ENCODE measurements at regions not wholly inside any gene's neighbourhood (a gene's known extent, or its start where the extent isn't known, plus 50 kb on each side); places are given as distances from the start of the nearest gene placed in this dataset.

GRCh38 chr18:56162311-56163265 is 475.8 kb downstream of the TXNL1 start (continued):
- TF ChIP-seq NFYA (IDR thresholded peaks at IDR 0.05; ENCODE audit: borderline replicate concordance, low read depth, low read length): no peak
- TF ChIP-seq GATAD2B (conservative IDR thresholded peaks at IDR 0.05; ENCODE audit: low read depth): no peak
- no peak for TF ChIP-seq EGR1 (IDR thresholded peaks at IDR 0.05; ENCODE audit: borderline replicate concordance in 1 of 2, low read depth in 2 of 2, low read length in 2 of 2)
- TF ChIP-seq ZBTB40 (IDR thresholded peaks at IDR 0.05; ENCODE audit: borderline replicate concordance): no peak

GRCh38 chr18:56161566-56162260 is 476.7 kb downstream of the TXNL1 start:
- ATAC-seq (no peak), FAIRE-seq (no peak), DNase-seq (ENCODE audit: low read depth, low spot score) (no peak)
- Histone ChIP-seq H3K9me3 (replicated peaks; ENCODE audit: control insufficient read depth, insufficient read depth, low read length) (no peaks in the 10 kb centered on the region), H3K9ac (ENCODE audit: control insufficient read depth, insufficient read depth, low read length) (no peak overlapping the region), H3K27me3 (replicated peaks in 1 of 2; ENCODE audit: control insufficient read depth in 2 of 2, insufficient read depth in 2 of 2, low read length in 1 of 2) (no peaks in the 10 kb centered on the region), H4K20me1 (ENCODE audit: control insufficient read depth, insufficient read depth) (no peaks in the 10 kb centered on the region), H2AFZ (ENCODE audit: control insufficient read depth, low read depth, low read length) (no peak overlapping the region), H3K4me1 (ENCODE audit: control insufficient read depth, insufficient read depth, low read length) (no peaks in the 10 kb centered on the region), H3K36me3 (ENCODE audit: control insufficient read depth in 2 of 2, insufficient read depth in 2 of 2, low read length in 1 of 2) (no peaks in the 10 kb centered on the region), H3K79me2 (ENCODE audit: control insufficient read depth, insufficient read depth, low read length) (no peaks in the 10 kb centered on the region), H3K4me3 (no peak overlapping the region), H3K27ac (ENCODE audit: control insufficient read depth, insufficient read depth) (no peak overlapping the region), H3K4me2 (ENCODE audit: control insufficient read depth, insufficient read depth) (no peak overlapping the region)
- SMC1A ChIA-PET (ENCODE audit: uncharacterized antibody, unreplicated experiment): no interaction called here
- CTCF ChIA-PET: interaction anchor here (0.7 to 1.3 kb wide), 3 partner anchors 9 to 15 kb away, joined by 3 read pairs; no protein-coding TSS in a partner anchor
- in situ Hi-C loops (cut with MboI) (no loop called here), intact Hi-C loops (cut with micrococcal nuclease; ENCODE audit: unreplicated experiment) (no loop called here)
- RAD21 ChIA-PET (ENCODE audit: unreplicated experiment): no interaction called here
- WGBS (ENCODE audit: insufficient coverage, insufficient replicate concordance, low lambda C conversion rate, missing lambda C conversion rate): 61% methylated on average over 6 of the region's 6 CpGs
- POLR2A ChIA-PET: no interaction called here
- no TSS peak for BruUV-seq (replicated peaks)
- no peak for TF ChIP-seq NR2F1 (conservative IDR thresholded peaks at IDR 0.05)
- no peak for TF ChIP-seq SREBF1 (IDR thresholded peaks at IDR 0.05; ENCODE audit: low read length)
- TF ChIP-seq RFX5 (IDR thresholded peaks at IDR 0.05; ENCODE audit: low read depth, low read length): no peak
- TF ChIP-seq TBL1XR1 (IDR thresholded peaks at IDR 0.05; ENCODE audit: low read depth, low read length): no peak
- TF ChIP-seq BACH1 (IDR thresholded peaks at IDR 0.05; ENCODE audit: borderline replicate concordance): no peak
- TF ChIP-seq JUND (IDR thresholded peaks at IDR 0.05; ENCODE audit: low read depth, low read length): no peak
- TF ChIP-seq CHD1 (IDR thresholded peaks at IDR 0.05; ENCODE audit: low read depth, low read length): no peak
- TF ChIP-seq ESRRA (IDR thresholded peaks at IDR 0.05; ENCODE audit: low read length): no peak
- no peak for TF ChIP-seq ELK1 (IDR thresholded peaks at IDR 0.05; ENCODE audit: low read depth, low read length)
- TF ChIP-seq NFYB (IDR thresholded peaks at IDR 0.05; ENCODE audit: insufficient read depth, low read depth, low read length): no peak
- no peak for TF ChIP-seq CBFB (IDR thresholded peaks at IDR 0.05; ENCODE audit: low read depth)
